ENCODE measurements at regions not wholly inside any gene's neighbourhood (a gene's known extent, or its start where the extent isn't known, plus 50 kb on each side); places are given as distances from the start of the nearest gene placed in this dataset.

DNA sequence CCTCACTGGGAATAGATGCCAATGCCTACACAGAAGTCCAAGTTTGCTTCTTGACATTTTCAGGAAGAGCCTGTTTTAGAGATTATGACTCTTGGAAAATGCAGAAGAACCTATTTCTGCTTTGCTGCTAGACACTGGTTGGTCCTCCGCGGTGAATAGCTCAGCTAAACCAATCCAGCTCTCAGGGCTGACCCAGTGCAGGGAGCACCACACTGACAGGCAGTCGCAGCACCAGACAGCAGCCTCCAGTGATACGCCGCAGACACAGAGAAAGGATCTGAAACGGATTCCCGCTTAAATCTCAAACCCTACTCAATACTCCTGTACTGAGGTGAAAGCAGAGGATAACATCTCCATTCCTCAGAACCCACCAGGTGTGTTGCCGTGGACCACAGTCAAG is 183.4 kb downstream of the ENGASE start:
- no peak for DNase-seq (ENCODE audit: insufficient read length, low spot score)
- no peak for FAIRE-seq
- TF ChIP-seq, protein P1, sequence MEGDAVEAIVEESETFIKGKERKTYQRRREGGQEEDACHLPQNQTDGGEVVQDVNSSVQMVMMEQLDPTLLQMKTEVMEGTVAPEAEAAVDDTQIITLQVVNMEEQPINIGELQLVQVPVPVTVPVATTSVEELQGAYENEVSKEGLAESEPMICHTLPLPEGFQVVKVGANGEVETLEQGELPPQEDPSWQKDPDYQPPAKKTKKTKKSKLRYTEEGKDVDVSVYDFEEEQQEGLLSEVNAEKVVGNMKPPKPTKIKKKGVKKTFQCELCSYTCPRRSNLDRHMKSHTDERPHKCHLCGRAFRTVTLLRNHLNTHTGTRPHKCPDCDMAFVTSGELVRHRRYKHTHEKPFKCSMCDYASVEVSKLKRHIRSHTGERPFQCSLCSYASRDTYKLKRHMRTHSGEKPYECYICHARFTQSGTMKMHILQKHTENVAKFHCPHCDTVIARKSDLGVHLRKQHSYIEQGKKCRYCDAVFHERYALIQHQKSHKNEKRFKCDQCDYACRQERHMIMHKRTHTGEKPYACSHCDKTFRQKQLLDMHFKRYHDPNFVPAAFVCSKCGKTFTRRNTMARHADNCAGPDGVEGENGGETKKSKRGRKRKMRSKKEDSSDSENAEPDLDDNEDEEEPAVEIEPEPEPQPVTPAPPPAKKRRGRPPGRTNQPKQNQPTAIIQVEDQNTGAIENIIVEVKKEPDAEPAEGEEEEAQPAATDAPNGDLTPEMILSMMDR (IDR thresholded peaks at IDR 0.05; ENCODE audit: insufficient read depth, missing control alignments): no peak

DNA sequence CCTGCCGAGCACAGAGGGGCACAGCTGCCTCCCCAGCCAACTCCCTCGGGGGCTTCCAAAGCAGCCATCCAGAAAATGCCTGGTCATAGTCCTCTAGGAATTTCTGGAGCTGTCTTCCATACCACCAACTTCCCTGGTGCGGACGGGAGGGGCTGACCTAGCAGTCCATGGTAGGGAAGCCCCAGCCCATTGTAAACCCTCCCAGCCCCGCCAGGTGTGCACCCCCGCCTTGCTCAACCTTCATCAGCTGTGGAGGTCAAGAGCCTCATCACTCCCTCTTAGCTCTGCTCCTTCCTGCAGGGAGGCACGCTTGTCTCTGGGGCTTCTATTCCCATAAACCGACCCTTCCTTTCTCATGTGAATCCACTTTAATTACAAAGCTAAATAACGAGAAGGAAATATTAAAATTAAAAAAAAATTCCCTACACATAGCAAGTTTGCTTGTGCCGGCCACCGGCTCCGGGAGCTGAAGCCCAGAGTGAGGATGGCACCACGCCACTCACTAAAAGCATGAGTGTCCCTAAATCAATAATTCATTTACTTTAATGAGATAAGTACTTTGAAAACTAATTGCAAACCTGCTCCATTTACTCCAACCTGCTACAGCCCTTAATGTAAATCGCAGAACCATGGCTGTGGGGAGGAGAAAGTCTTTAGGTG is 181.4 kb downstream of the ENGASE start:
- TF ChIP-seq, protein P1 (IDR thresholded peaks at IDR 0.05; ENCODE audit: insufficient read depth, missing control alignments): no peak
- no peak for FAIRE-seq
- DNase-seq (ENCODE audit: insufficient read length, low spot score): no peak

DNA sequence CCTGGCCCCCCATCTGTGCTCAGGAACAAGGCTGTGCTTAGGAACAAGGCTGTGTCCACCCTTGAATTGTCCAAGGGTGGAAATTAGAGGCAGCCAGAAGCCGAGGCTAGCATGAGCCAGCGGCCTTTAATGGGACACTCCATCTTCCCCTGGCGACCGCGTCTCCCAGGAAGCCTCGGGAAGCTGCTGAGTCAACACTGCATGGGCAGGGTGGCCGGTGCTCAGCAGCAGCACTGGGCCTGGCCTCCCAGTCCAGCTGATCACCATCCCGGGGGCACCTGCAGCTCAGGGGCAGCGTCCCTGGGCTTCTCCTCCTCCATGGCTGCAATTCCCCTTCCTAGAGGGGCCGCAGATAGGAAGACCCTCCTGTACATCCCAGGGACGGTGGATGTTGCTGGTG is 180.8 kb downstream of the ENGASE start:
- no peak for FAIRE-seq
- TF ChIP-seq, protein P1 (IDR thresholded peaks at IDR 0.05; ENCODE audit: insufficient read depth, missing control alignments): no peak
- DNase-seq (ENCODE audit: insufficient read length, low spot score): no peak

DNA sequence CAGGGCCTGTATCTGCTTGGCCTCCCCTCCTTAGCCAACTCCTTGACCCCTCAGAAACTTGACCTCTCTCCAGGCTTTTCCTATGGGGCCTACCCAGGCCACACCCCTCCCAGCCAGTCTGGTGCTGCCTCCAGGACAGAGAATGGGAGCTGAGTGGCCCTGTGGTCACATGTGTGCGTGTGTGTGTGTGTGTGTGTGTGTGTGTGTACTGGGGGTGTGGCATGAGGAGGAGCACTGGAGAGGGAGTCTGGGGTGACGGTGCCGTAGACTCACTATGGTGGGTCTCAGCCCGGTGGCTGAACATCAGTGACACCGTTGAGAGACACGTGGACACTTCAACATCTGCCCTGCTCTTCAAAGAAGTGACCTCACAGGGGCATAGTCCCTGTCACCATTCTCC is 180.4 kb downstream of the ENGASE start:
- no peak for FAIRE-seq
- no peak for DNase-seq (ENCODE audit: insufficient read length, low spot score)
- TF ChIP-seq, protein P1 (IDR thresholded peaks at IDR 0.05; ENCODE audit: insufficient read depth, missing control alignments): no peak

DNA sequence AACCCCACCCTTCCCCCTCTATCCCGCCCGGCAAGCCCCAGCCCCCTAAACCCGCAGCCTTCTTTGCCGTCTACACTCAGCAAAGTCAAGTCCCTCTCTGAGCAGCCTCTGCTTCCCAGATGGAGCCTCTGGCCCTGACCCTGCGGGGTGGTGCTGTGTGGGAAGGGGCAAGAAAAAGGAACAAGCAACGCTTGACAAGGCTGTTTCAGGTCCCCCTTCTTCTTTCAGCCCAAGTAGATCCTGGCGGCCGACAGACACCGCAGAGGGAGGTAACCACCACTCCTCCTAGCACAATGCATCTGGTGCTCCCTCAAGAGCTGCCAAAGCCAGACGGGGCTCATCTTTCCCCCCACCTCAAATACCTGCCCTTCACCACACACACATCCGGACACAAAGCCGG is 178.3 kb downstream of the ENGASE start:
- TF ChIP-seq, protein P1 (IDR thresholded peaks at IDR 0.05; ENCODE audit: insufficient read depth, missing control alignments): no peak
- DNase-seq (ENCODE audit: insufficient read length, low spot score) (no peak), FAIRE-seq (no peak)

DNA sequence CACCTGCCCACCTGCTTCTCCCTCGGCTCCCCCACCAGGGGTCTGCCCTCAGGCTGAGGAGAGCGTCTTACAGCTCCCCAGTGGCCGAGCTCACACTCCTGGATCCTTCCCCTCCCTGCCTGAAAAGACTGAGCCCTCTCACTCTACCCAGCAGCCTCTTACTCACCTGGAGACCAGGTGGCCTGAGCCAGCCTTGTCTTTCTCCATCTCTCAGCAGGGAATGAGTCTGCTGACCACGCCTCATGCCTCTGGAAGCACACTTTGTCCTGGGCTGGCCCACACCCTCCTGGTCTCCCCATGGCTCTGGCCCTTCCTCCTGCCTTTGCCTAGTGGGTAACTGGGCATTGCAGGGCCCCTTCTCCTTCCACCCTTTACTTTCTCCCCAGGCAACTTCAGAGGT is 177.2 kb downstream of the ENGASE start:
- no peak for DNase-seq (ENCODE audit: insufficient read length, low spot score)
- TF ChIP-seq, protein P1 (IDR thresholded peaks at IDR 0.05; ENCODE audit: insufficient read depth, missing control alignments): no peak
- FAIRE-seq: no peak

DNA sequence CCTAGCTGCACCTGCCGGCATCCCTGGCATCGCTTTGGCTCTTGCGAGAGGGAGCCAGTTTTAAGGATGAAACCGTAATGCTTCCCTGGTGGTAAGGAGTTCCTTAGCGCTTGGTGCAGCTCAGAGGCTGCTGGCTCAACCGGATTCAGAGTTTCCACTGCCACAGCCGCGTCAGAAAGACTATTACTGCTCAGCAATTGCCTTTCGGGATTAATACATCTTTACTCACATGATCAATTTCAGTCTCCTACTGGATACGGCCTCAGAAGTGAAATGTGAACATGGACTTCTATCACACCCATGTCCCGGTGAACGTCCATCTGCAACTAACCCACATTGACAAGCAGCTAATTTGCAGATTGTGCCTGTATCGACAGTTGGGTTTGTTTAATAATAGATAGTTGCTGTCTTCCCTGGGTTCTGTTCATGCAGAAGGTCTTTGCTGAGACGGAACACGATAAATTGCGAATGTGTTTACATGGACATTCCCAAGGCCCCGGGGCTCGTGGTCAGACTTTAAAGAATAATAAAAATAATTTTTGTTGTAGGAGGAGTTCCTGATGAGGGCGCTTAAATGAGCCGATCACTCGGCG is 175.4 kb downstream of the ENGASE start:
- TF ChIP-seq, protein P1 (IDR thresholded peaks at IDR 0.05; ENCODE audit: insufficient read depth, missing control alignments): no peak
- FAIRE-seq (no peak), DNase-seq (ENCODE audit: insufficient read length, low spot score) (no peak)
